ENCODE measurements at regions not wholly inside any gene's neighbourhood (a gene's known extent, or its start where the extent isn't known, plus 50 kb on each side); places are given as distances from the start of the nearest gene placed in this dataset.

DNA sequence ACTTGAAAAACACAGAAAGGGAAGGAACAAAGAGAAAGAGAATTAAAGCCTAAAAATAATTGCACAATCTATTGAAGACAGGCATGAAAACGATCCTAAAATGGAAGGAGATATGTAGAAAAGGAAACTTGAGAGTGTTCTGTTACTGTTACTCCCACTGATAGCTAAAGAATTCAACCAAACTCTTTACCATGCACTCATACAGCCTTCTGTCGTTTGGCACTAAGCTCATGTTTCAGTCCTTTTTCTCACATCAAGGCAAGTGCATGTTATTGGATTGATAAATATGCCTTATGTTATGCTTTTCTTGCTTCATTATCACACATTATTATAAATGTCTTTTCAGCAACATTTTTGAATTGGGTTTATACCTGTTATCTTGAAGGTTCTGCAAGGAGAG is 696.5 kb downstream of the EFNA5 start:
- DNase-seq = no peak

DNA sequence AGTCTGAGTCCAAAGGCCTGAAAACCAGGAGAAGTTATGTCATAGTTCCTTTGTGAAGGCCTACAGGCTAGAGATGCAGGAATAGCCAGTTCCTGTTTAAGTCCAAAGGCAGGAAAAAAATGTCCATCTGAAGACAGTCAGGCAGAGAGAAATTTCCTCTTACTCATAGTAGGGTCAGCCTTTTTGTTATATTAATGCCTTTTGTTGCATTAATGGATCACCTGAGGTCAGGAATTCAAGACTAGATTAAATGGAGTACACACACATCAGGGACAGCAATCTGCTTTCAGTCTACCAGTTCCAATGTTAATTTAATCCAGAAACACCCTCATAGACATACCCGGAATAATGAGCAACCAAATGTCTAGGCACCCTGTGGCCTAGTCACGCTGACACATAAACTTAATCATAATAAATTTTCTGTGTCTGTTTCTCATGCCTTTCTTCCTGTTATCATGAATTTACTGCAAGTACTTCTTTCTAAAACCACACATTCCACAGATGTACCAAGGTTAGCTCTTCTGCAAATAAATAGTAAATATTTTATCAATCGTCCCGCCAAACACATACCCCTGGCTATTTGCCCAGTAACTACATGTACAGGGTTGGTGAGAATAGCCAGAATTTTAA is 703.9 kb downstream of the EFNA5 start:
- no peak for DNase-seq

DNA sequence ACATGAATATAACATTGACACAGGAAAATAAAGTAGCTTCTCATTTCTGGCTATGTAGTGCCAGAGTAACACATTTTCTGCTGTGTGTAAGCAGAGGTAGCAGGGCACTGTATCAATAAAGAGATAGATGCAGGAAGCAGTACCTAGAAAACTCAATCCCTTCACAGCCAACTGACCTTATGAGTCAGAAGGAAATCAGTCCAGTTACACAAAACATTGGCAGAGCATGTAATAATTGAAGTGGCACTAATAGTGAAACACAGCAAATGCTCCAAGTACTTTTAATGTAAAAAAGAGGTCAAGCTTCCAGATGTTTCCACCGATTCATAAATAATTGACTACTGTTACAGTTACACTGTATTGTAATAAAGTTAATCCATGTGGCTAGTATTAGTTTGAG is 706.6 kb downstream of the EFNA5 start:
- no peak for DNase-seq

DNA sequence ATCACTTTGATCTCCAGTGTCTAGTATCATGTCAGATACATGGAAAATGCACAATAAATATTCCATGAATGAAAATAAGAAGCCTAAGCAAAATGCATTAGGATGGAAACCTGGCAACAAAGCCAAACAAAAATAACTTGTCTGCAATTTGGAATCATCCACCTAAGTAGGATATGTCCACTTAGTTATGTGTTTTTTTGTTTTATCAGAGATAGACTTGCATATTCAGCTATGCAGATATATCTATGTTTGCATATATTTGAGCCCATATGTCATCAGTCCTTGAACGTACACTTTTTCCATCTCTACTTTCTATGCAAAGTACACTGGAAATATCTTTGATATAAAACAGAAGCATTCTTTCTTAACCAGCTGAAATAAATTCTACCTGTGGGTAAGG is 707.1 kb downstream of the EFNA5 start:
- no peak for DNase-seq

DNA sequence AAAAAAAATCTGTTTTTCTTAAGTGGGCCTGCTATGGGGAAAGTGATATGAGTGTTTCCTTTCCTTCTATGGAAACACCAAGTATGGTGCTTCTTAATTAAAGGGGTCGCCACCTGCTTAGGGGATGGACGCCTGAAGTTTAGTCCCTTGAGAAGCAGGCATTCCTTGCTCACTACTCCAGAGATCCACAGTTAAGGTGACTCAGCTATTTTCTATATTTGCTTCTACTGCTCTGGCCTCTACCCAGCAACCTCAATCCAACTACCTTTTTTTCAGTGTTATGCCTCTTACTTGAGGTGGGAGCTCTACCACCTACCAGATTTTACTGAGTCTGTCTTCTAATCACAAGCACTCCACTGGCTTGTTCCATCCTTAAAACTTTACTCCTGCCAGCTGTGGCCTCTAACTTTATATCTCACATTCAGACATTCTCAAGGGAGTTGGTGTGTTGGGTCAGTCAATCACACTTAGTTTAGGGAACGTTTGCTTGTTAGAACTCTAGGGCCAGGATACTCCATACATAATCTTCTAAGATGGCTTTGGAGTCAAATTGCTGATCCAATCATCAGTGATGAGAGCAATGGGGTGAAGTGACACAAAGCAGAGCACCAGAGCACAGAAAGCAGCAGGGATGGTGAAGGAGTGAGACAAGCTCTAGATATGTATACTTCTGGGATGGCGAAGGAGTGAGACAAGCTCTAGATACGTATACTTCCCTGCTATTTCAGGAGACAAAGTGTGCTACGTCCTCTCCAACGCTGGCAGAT is 708.1 kb downstream of the EFNA5 start:
- no peak for DNase-seq

DNA sequence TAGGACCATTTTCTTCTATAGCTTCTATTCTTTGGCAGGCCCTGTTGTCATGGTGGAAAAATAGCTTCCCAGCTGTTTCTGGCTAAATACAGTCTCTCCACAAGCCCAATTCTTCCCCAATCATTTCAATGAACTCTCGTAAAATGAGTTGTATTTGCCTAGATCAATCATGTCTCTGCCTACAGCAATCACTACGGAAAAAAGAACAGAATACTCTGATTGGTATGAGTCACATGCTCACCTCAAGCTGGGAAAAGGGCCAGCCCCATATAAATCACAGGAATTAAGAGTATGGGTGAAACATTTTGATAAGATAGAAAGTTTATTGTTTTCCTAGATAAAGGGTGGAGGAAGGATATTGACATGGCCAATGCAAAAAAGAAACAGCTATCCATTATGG is 711.4 kb downstream of the EFNA5 start:
- DNase-seq = no peak

DNA sequence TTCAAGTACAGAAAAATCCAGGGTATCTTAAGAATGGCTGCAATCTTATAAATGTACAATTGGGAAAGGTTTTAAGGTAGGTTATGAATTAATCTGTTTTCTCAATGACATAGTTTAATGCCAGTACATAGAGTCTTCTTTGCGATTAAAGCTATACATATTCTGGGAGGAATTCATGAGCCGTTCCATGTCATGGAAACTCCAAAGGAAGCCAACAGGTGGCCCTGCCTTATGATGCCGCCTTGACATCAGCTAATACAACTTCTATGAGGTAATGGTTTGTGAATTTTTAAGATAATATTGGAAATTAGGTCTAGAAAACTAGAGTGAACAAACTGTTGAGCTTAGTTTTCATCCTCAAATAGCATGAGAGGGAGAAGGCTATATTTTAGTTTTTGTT is 713.4 kb downstream of the EFNA5 start:
- no peak for DNase-seq

DNA sequence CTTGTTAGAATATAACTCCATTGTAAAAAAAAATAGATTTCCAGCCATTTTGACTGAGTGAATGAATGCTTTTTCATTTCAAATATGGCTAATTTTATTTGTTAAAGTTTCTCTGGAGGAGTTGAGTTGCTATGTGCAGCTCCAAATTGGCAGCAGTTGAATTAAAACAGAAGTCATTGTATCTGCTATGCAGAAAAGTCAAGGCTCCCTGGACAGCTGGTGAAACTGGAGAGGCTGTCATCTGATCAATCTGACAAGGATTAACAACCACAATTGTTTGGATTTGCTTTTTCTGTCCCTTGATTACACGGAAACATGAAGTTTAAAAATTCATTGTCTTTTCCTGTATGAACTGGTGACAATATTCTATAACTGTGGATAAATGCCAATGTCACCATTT is 713.9 kb downstream of the EFNA5 start:
- no peak for DNase-seq

DNA sequence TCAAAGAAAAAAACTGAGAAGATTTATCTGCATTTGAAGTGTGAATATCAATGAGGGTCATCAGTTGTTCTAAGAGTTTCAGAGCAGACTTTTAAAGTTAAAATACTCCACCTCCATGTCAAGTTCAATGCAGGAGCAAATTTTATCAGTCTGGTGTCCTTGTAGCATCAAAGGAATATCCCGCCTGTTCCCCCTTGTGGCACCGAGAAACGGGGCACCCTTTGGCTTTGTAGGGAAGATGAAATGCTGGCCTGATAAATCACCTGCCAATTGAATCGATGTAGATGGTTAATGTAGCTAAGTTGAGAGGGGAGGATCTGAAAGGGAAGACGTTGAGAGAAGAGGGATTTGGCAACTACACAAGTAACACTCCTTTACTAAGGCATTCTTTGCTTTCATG is 714.5 kb downstream of the EFNA5 start:
- DNase-seq = no peak

DNA sequence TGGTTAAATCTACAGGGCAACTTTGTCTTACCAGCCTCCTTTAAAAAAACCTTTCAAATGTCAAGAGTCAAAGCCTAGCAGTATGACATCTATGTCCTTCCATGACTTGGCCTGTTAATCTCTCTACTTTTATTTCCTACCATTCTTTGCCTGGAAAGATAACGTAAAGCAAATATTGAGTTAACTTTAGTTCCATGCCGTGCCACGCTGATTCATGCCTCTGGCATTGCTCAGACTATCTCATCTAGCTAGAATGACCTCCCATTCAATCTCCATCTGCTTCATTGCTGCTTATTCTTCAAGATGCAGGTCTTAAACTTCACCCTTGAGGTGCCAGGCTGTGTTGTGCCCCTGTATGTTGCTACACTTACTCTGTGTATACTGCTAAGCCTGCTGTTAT is 729.8 kb downstream of the EFNA5 start:
- DNase-seq = no peak

DNA sequence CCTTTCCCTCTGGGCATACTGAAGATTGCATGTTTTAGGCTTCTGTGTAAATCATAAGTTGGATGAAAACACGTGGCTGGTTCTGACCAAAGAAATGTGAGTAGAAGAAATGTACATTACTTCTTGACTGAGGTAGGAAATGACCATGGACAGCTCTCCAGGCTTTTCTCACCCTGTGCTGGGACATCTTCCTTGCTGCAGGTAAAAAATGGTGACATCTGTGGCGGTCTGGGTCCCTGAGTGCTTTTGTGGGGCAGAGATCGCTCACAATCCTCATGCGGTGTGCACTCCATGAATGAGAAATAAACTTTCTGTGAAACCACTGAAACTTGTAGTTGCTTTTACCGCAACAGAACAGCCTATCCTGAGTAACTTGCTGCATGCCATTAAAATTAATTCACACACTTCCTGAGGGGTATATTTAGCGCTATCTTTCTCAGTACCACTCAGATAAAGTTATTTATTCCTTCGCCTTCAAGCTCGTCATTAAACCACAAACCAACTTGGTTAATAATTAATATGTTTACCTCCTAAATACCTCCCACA is 730.4 kb downstream of the EFNA5 start:
- no peak for DNase-seq

DNA sequence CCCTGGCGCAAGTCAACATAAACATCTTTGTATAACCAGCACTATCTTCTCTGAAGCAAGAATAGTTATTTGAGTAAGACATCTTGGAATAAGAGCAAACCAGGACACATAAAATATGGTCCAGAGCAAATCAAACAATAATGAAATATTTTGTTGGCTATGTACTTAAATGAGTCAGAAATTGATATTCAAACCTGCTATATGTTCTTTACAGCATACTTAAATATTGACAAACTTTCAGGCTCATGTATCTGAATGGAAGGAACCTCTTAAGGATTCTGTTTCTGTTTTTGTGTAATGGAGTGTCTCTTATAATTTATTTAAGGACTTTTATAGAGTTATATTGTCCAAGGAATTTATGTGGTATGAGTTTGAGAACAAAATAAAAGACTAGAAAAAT is 747.3 kb downstream of the EFNA5 start:
- DNase-seq = no peak

DNA sequence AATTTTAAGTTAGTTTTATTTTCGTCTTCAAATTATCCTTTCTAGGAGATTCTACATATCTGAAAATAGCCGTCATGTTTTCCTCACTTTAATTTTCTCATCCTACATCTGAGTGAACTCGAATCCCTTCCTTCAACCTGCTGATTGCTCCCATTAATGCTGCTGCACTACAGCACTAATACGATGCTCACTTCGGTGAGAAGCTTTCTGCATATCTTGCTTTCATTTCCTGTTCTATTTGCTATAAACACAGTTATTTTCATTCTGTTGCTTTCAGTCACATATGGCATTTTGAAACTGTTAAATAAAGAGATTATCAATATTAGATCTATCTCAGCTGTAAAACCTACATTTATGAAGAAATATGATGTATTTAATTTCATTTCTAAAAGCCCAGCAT is 749.2 kb downstream of the EFNA5 start:
- no peak for DNase-seq

DNA sequence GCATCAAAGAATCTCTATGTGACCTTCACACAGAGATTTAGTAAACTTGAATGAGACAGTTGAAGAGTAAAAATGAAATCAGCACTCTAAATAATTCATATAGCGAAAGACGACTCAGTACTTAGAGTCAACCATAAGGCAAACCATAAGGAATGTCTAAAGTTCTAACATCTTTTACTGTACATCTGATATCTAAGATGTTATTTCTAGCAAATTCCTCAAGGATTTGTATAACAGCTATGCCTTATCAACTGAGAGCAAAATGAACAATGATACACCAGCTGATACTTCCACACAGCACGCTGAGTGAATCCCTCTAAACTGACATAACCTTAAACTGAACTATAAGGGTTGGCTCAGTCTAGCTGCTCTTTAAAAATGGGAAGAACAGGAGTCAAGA is 760.3 kb downstream of the EFNA5 start:
- no peak for DNase-seq

DNA sequence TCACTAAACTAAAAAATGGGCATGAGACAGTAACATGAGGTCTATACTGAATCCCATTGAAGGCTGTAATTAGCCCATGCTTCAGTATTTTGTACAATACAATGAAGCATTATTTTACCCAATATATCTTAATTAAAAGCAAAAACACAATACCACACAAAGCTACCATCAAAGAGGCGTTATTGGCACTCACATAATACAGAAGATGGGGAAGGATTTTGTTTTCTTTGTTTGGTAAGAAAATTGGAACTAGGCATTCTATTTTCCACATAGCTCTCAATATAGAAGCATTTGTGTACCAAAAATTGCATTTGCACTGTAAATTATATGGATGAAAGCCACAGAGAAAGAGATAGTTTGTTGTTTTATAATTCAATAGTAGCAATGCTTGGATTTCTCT is 761.0 kb downstream of the EFNA5 start:
- no peak for DNase-seq

DNA sequence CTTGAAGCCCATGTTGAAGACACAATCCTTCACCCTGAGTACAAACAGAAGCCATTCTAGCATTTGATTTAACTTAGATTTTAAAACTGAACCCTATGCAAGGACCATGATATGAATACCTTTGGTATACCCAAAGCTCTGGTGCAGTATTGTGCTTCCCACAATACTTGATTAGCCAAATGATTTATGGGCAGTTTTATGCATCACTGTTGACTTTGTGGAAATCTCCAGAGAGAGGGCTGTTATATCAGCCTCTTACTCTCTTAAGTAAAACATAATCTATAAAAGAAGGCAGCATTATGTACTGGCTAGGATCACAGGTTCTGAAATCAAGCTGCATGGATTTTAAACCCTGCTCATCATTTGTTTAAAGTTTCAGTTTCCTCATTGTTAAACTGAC is 762.8 kb downstream of the EFNA5 start:
- no peak for DNase-seq

DNA sequence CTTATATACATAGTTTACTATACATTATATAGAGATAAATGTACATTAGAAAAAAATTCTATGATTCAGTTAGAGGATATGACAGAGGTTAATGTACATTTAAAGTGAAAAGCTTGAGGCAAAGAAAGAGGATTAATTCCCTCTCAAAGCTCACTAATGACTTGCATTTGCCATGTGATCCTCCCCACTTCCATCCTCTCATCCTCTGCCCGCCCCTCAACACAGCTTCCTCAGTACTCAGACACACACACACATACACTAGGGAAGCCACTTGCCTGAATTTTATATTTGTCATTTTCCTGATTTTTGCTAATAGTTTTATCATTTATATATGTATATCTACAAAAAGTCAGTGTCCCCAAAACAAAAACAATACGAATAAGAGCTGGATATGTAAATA is 764.5 kb downstream of the EFNA5 start:
- DNase-seq = no peak

DNA sequence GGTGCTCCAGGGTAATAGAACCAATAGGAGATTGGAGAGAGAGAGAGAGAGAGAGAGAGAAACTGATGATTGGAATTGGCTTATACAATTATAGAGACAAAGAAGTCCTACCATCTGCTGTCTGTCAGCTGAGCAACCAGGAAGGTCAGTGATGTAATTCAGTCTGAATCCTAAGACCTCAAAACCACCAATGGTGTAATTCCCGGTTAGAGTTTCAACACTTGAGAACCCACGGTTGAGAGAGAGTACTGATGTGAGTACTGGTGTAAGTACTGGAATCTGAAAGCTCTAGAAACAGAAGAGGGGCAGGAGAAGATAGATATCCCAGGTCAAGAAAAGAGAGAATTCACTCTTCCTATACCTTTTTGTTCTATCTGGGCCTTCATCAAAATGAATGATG is 775.8 kb downstream of the EFNA5 start:
- no peak for DNase-seq

DNA sequence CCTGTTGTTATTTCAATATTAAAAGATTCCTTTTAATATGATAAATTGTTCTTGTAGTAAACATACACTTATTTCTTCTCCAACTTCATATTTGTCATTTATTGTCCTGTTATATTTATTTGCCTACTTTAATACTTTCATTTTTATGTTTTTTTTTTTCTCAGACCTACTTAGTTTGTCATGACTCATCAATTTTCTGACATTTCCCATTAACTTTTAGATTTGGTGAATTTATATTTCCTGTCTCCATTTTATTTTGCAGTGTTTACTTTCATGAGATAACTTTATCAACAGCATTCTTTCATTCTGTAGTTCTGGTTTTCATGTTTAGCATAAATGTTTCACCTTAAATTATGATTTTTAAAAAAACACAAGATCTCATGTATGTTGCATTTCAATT is 788.7 kb downstream of the EFNA5 start:
- no peak for DNase-seq

DNA sequence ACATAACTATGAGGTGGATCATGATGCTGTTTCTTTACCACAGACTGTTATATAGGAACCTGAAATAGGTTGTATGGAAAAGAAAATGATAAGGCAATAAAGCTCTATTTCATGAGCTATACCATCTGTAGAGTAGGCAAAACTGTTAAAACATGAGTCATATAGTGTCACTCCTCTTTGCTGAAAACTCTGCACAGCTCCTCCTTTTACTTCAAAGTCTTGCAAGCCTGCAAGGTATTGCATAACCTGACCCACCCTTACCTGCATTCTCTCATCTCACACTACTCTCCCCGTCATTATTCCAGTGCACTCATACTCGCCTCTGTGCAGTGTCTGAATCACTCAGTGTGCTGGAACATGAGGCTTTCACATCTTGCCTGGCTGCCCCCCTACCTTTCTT is 790.1 kb downstream of the EFNA5 start:
- no peak for DNase-seq

DNA sequence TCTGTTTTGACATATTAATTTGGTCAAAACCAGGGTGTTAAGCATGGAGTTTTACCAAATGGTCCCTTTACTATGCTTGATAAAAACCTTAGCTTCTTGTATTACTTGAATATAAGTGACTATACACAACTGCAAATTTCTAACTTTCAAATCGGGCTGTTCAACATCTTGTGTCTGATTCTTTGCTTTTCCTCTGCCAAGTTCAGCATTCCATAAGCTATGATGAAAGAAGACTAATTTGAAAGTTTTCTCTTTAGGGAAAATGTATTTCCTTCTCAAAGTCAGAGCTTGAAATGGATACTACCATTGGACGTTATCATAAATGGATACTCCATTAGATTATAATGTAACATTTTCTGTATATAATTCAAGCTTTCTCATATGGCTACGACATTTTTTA is 792.9 kb downstream of the EFNA5 start:
- no peak for DNase-seq

DNA sequence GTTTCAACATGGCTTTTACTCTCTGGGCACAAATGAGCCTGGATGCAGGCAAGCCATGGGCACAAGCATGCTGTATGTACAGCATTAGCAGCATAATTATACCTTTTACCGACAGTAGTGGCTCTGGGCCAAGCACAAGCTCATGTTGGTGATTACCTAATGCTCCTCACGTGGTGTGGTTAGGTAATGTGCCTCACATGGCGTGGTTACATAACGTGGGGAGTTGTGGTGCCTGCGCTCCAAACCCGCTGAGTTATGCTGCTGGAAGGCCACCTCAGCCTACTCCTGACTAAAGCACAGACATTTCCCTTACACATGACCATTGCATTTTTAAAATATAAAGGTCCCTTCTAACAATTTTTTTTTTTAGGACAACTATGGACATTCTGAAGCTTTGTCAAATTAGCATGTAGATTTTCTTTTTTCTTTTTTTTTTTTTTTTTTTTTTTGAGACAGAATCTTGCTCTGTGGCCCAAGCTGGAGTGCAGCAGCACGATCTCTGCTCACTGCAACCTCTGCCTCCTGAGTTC is 794.0 kb downstream of the EFNA5 start:
- DNase-seq = no peak

DNA sequence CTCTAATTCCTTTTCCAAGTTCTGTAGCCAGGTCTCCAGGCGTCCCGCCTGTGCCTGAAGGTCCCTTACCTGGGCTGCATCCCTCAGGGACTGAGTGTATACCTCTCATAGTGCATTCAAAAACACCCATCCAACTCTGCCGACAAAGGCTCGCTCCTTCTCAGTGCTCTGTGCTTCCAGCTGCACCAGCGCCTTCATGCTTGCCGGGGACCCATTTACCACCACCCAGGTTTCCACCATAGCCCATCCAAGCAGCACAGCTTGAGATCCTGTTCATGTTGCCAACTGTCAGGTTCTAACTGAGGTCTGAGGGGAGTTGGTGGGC is 794.5 kb downstream of the EFNA5 start:
- no peak for DNase-seq

DNA sequence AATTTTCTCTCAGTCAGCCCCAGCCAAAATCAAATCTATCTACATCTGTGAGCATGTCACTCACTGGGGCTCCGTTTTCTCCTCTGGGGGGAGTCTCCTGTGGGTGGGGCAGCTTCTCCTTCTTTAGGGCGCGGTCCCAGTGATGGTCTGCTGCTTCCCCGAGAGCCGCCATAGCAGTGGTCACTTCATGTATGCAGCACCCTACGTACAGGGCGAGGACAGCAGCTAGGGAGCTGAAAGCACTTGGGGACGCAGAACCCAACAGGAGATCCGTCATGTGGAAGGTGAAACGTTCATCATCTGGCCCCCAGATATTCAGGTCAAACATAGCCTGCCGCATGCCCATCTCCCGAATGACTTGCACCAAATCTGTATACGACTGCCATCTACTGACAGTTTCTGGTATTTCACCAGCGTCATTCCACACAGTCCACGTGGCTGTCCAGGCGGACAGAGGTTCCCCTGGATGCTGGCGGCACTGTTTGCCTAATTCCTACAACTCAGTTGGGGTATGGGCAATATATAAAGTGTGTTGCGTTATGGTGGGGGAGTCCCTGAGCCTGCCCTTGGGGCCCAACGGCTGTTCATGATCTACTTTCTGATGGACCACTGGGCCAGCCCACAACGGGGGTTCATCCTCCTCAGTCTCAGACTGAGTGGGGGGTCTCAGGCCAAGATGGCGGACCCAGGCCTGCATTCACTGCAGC is 795.0 kb downstream of the EFNA5 start:
- DNase-seq = no peak
